ENCODE measurements at regions not wholly inside any gene's neighbourhood (a gene's known extent, or its start where the extent isn't known, plus 50 kb on each side); places are given as distances from the start of the nearest gene placed in this dataset.
"Not testable (repeated sequence)": the region's sequence is repeated elsewhere in the genome, so short reads cannot be mapped to it uniquely, and the experiment has no call there.

- Mint-ChIP-seq H3K27me3 (ENCODE audit: unreplicated experiment) (no peaks in the 10 kb centered on the region), H3K9me3 (ENCODE audit: unreplicated experiment) (peaks cover 6% of the 10 kb centered on the region), H3K27ac (ENCODE audit: unreplicated experiment) (peak overlapping the region; percentile 32), H3K36me3 (ENCODE audit: unreplicated experiment) (no peaks in the 10 kb centered on the region), H3K4me1 (ENCODE audit: unreplicated experiment) (peaks cover 67% of the 10 kb centered on the region), H3K4me3 (ENCODE audit: unreplicated experiment) (no peak overlapping the region)
- no peak for TF ChIP-seq CTCF (IDR thresholded peaks at IDR 0.05)
- DNase-seq (ENCODE audit: extremely low spot score, unreplicated experiment): no peak
These were observed 2412.8 kb downstream of the ARAP2 start for GRCh38 chr4:33831442-33832066.

GRCh38 chr4:33835764-33836163 lies 2408.6 kb downstream of the ARAP2 start:
- not testable (repeated sequence) for H3K36me3 Mint-ChIP-seq (ENCODE audit: unreplicated experiment); H3K4me3 Mint-ChIP-seq (ENCODE audit: unreplicated experiment); H3K27me3 Mint-ChIP-seq (ENCODE audit: unreplicated experiment); DNase-seq (ENCODE audit: extremely low spot score, unreplicated experiment)
- H3K4me1 Mint-ChIP-seq (ENCODE audit: unreplicated experiment): peaks cover 64% of the 10 kb centered on the region
- peak overlapping the region; percentile 83 for H3K27ac Mint-ChIP-seq (ENCODE audit: unreplicated experiment)
- peaks cover 16% of the 10 kb centered on the region for H3K9me3 Mint-ChIP-seq (ENCODE audit: unreplicated experiment)

GRCh38 chr4:33837043-33837838 lies 2407.1 kb downstream of the ARAP2 start:
- Mint-ChIP-seq H3K4me3 (ENCODE audit: unreplicated experiment) (no peak overlapping the region), H3K4me1 (ENCODE audit: unreplicated experiment) (peaks cover 53% of the 10 kb centered on the region), H3K27me3 (ENCODE audit: unreplicated experiment) (no peaks in the 10 kb centered on the region), H3K27ac (ENCODE audit: unreplicated experiment) (peak overlapping the region; percentile 83), H3K36me3 (ENCODE audit: unreplicated experiment) (peaks cover 4% of the 10 kb centered on the region), H3K9me3 (ENCODE audit: unreplicated experiment) (peaks cover 10% of the 10 kb centered on the region)
- TF ChIP-seq CTCF (IDR thresholded peaks at IDR 0.05): no peak
- DNase-seq (ENCODE audit: extremely low spot score, unreplicated experiment): no peak

- peaks cover 8% of the 10 kb centered on the region for H3K36me3 Mint-ChIP-seq (ENCODE audit: unreplicated experiment)
- no peak overlapping the region for H3K27ac Mint-ChIP-seq (ENCODE audit: unreplicated experiment)
- H3K9me3 Mint-ChIP-seq (ENCODE audit: unreplicated experiment): peaks cover 18% of the 10 kb centered on the region
These were observed 2403.2 kb downstream of the ARAP2 start for GRCh38 chr4:33841120-33841519.

GRCh38 chr4:33850371-33850902 lies 2393.9 kb downstream of the ARAP2 start:
- TF ChIP-seq CTCF (IDR thresholded peaks at IDR 0.05): no peak
- no peak overlapping the region for H3K4me3 Mint-ChIP-seq (ENCODE audit: unreplicated experiment)
- no peaks in the 10 kb centered on the region for H3K27me3 Mint-ChIP-seq (ENCODE audit: unreplicated experiment)
- peaks cover 12% of the 10 kb centered on the region for H3K4me1 Mint-ChIP-seq (ENCODE audit: unreplicated experiment)
- peaks cover 10% of the 10 kb centered on the region for H3K36me3 Mint-ChIP-seq (ENCODE audit: unreplicated experiment)
- H3K27ac Mint-ChIP-seq (ENCODE audit: unreplicated experiment): no peak overlapping the region
- no peak for DNase-seq (ENCODE audit: extremely low spot score, unreplicated experiment)
- peaks cover 23% of the 10 kb centered on the region for H3K9me3 Mint-ChIP-seq (ENCODE audit: unreplicated experiment)

More at GRCh38 chr4:33841120-33841519, 2403.2 kb downstream of the ARAP2 start:
- H3K4me1 Mint-ChIP-seq (ENCODE audit: unreplicated experiment): peaks cover 21% of the 10 kb centered on the region
- H3K27me3 Mint-ChIP-seq (ENCODE audit: unreplicated experiment): no peaks in the 10 kb centered on the region
- no peak overlapping the region for H3K4me3 Mint-ChIP-seq (ENCODE audit: unreplicated experiment)
- no peak for TF ChIP-seq CTCF (IDR thresholded peaks at IDR 0.05)
- DNase-seq (ENCODE audit: extremely low spot score, unreplicated experiment): no peak

- H3K4me3 Mint-ChIP-seq (ENCODE audit: unreplicated experiment); H3K36me3 Mint-ChIP-seq (ENCODE audit: unreplicated experiment); H3K27me3 Mint-ChIP-seq (ENCODE audit: unreplicated experiment); DNase-seq (ENCODE audit: extremely low spot score, unreplicated experiment); H3K9me3 Mint-ChIP-seq (ENCODE audit: unreplicated experiment); H3K27ac Mint-ChIP-seq (ENCODE audit: unreplicated experiment): not testable (repeated sequence)
- H3K4me1 Mint-ChIP-seq (ENCODE audit: unreplicated experiment): peaks cover 15% of the 10 kb centered on the region
These were observed 2390.6 kb downstream of the ARAP2 start for GRCh38 chr4:33853670-33854069.
